Glutamatergic neuron (in vitro differentiated cells): ENCODE measurements at regions not wholly inside any gene's neighbourhood (a gene's known extent, or its start where the extent isn't known, plus 50 kb on each side); places are given as distances from the start of the nearest gene placed in this dataset.

Source experiments
- DNase-seq: peaks from one replicate; pipeline ENCODE4 v3.0.0; 2022
- H3K27ac Mint-ChIP-seq: one replicate; pipeline ENCODE4 v1.8.0; 2020; ENCODE audit warnings: mild to moderate bottlenecking, mixed read lengths, inconsistent platforms; ENCODE audit not compliant: unreplicated experiment
- H3K27me3 Mint-ChIP-seq: one replicate; pipeline ENCODE4 v1.8.0; 2020; ENCODE audit warnings: mild to moderate bottlenecking, moderate library complexity, mixed read lengths, inconsistent platforms; ENCODE audit not compliant: unreplicated experiment
- H3K36me3 Mint-ChIP-seq: one replicate; pipeline ENCODE4 v1.8.0; 2020; ENCODE audit warnings: mild to moderate bottlenecking, mixed read lengths, inconsistent platforms; ENCODE audit not compliant: unreplicated experiment
- H3K4me1 Mint-ChIP-seq: one replicate; pipeline ENCODE4 v1.8.0; 2020; ENCODE audit warnings: mild to moderate bottlenecking, low read depth, mixed read lengths, inconsistent platforms; ENCODE audit not compliant: unreplicated experiment
- H3K4me3 Mint-ChIP-seq: one replicate; pipeline ENCODE4 v1.8.0; 2020; ENCODE audit warnings: mild to moderate bottlenecking, mixed read lengths, inconsistent platforms; ENCODE audit not compliant: unreplicated experiment
- H3K9me3 Mint-ChIP-seq: one replicate; pipeline ENCODE4 v1.8.0; 2020; ENCODE audit warnings: mild to moderate bottlenecking, moderate library complexity, mixed read lengths, inconsistent platforms; ENCODE audit not compliant: unreplicated experiment
- TF ChIP-seq, protein P1 (sequence below): fragments of 200-600 bp; sonication (generic); IDR thresholded peaks from one replicate; pipeline ENCODE4 v1.5.0; 2021; ENCODE audit not compliant: partially characterized antibody, unreplicated experiment

DNA sequence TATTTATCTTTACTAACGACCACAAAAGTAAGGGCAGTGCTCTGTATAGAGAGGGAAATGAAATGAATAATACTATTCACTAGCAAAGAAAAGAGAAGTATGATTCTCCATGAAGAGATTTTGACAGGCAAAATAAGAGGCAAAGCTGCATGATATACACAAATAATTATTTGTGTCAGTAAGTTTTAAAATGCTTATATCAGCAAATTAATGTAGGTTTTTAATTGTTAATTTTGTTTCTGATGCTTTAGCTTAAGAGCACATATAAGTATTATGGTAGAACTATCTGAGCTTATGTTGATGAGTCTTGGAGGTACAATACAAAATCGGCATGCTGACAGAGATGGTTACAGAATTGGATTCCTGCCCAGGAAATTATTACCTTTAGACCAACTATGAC, 383.1 kb upstream of the VSTM2A start:
- no peak for DNase-seq
- H3K27ac Mint-ChIP-seq, result no peak overlapping the region

DNA sequence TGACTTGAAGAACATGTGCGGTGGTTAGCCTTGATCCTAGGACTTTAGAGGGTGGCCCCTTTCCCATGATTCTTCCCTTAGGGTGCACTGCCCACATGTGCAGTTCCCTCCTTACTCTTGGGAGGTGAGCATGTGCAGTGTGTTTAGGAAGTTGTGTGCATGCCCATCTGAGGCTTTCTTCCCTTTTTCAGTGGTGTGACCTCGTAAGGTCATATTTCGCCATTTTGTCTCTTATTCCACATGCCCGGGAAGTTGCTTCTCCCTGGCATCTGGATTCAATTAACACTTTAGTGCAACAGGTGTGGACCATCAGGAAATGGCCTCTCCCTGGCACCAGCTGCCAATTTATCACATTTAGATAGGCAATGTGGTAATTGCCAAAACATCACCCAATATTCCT, 380.6 kb upstream of the VSTM2A start:
- no peaks in the 10 kb centered on the region for H3K9me3 Mint-ChIP-seq
- H3K36me3 Mint-ChIP-seq, result no peaks in the 10 kb centered on the region
- TF ChIP-seq, protein P1, sequence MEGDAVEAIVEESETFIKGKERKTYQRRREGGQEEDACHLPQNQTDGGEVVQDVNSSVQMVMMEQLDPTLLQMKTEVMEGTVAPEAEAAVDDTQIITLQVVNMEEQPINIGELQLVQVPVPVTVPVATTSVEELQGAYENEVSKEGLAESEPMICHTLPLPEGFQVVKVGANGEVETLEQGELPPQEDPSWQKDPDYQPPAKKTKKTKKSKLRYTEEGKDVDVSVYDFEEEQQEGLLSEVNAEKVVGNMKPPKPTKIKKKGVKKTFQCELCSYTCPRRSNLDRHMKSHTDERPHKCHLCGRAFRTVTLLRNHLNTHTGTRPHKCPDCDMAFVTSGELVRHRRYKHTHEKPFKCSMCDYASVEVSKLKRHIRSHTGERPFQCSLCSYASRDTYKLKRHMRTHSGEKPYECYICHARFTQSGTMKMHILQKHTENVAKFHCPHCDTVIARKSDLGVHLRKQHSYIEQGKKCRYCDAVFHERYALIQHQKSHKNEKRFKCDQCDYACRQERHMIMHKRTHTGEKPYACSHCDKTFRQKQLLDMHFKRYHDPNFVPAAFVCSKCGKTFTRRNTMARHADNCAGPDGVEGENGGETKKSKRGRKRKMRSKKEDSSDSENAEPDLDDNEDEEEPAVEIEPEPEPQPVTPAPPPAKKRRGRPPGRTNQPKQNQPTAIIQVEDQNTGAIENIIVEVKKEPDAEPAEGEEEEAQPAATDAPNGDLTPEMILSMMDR, result no peak
- H3K27ac Mint-ChIP-seq, result no peak overlapping the region
- H3K27me3 Mint-ChIP-seq, result no peaks in the 10 kb centered on the region
- H3K4me3 Mint-ChIP-seq, result no peak overlapping the region
- H3K4me1 Mint-ChIP-seq, result no peaks in the 10 kb centered on the region
- no peak for DNase-seq

More for the DNA sequence above, 383.1 kb upstream of the VSTM2A start:
- Mint-ChIP-seq H3K9me3 (no peaks in the 10 kb centered on the region), H3K4me1 (no peaks in the 10 kb centered on the region), H3K4me3 (no peak overlapping the region), H3K36me3 (no peaks in the 10 kb centered on the region), H3K27me3 (no peaks in the 10 kb centered on the region)
- TF ChIP-seq, protein P1, result no peak

DNA sequence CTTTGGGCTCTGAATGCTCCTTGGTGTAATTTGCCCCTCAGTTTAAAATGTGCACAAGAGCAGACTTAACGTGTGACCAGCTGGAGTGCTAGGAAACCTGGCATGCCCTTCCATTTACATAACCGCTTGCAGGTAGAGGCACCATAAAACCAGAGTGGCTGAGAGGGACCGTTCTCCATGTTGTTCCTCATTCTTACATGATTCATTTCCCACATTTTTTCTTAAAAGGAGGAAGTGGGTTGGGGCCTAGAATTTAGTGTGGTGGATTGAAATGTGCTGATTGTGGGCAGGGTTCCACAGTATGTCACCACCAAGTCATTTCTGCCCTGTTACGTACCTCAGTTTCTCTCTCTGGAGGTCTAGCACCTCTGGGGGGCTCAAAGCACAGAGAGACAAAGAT, 375.8 kb upstream of the VSTM2A start:
- Mint-ChIP-seq H3K4me3 (no peak overlapping the region), H3K27me3 (no peaks in the 10 kb centered on the region), H3K36me3 (no peaks in the 10 kb centered on the region), H3K27ac (no peak overlapping the region), H3K4me1 (no peaks in the 10 kb centered on the region), H3K9me3 (no peaks in the 10 kb centered on the region)
- TF ChIP-seq, protein P1, result no peak
- no peak for DNase-seq

DNA sequence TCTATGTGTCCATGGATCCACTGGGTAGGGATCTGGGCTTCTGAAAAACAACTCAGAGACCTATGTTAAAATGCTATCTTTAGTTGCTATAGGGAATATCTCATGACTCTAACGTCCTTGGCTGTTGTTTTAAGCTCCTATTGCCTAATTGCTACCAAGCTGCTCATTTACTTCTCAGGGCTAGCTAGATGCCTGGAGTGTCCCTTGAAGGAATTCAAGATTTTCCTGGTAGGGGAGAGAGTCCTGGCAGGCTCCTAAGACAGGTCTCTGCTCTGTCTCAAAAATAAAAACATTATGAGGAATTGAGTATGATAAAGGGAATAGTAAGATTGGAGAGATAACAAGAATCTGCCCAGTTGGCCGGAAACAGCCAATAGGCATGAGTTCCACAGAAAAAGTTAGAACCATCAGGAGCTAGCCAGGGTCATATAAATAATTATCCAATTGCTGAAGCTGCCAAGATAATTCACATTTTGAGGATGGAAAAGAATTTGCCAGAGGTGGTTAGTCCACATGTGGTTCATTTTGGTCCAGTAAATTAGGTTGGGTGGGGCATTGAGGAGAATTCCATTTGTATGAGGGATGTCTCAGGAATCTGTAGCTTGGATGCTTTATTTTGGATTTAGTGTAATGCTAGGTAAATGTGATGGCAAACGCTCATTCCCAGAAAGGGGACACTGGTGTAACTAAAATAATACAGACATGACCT, 362.7 kb upstream of the VSTM2A start:
- Mint-ChIP-seq H3K4me1 (no peaks in the 10 kb centered on the region), H3K36me3 (no peaks in the 10 kb centered on the region), H3K27ac (no peak overlapping the region), H3K9me3 (no peaks in the 10 kb centered on the region), H3K4me3 (no peak overlapping the region), H3K27me3 (no peaks in the 10 kb centered on the region)
- no peak for DNase-seq
- TF ChIP-seq, protein P1, result no peak

DNA sequence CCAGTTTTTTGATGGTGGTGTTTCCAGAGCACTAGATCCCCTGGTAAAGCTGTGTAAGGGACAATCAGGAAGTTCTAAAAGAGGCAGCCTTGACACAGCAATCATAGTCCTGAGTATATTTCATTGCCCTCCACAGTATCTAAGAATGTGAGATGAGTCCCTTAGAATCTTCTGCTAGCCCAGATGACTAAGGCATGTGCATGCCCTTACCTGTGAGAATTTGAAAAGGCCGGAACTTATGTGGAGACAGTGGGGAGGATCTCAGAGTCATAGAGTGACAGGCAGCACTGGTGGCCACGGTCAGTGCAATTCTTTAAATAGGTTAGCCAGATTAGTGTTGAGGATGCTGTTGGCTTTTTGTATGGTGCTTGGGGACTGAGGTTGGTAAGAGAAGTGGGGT, 361.4 kb upstream of the VSTM2A start:
- Mint-ChIP-seq H3K4me1 (no peaks in the 10 kb centered on the region), H3K4me3 (no peak overlapping the region), H3K9me3 (no peaks in the 10 kb centered on the region), H3K27ac (no peak overlapping the region), H3K36me3 (no peaks in the 10 kb centered on the region), H3K27me3 (no peaks in the 10 kb centered on the region)
- TF ChIP-seq, protein P1, result no peak
- DNase-seq, result no peak
